K562 (cell line): ENCODE measurements at regions not wholly inside any gene's neighbourhood (a gene's known extent, or its start where the extent isn't known, plus 50 kb on each side); places are given as distances from the start of the nearest gene placed in this dataset.

ENCODE experiments used
- ATAC-seq: fragments of 200-7000 bp; cut with Tn5 transposase; 3 replicates; pipeline ENCODE4 v1.9.1; 2020; ENCODE audit warnings: moderate library complexity
- BruUV-seq: library from RNA; stranded (reverse); fragments of 400-500 nt; replicated peaks from 2 replicates; lab custom pipeline; 2021; lab: Mats Ljungman, UMichigan
- CTCF ChIA-PET: fragments of 300-600 bp; formaldehyde crosslinking; extraction: SDS; loops from one replicate; lab custom pipeline; 2021; ENCODE audit warnings: low intra/inter-chr PET ratio; lab: Yijun Ruan, JAX
- POLR2A ChIA-PET: fragments of 300-600, 350-650 bp; sonication (Branson Sonifier 250); formaldehyde crosslinking; extraction: SDS; loops from one replicate; lab custom pipeline; 2021; ENCODE audit warnings: antibody characterized with exemption, inconsistent platforms; lab: Yijun Ruan, JAX
- DNase-seq, 4 experiments: peaks; one replicate each; pipeline versions ENCODE4 v3.0.0 to v3.0.0-alpha.2; 2011 to 2018; ENCODE audit warnings: low spot score in 3 of 4, mixed read lengths in 3 of 4; ENCODE audit errors: extremely low read depth in 1 of 4
- FAIRE-seq: peaks from 2 replicates; lab custom pipeline; 2011; peaks lifted over from hg19 to GRCh38; lab: Jason Lieb, UNC
- H2AFZ ChIP-seq: 2 replicates; pipeline ENCODE4 v1.6.0; 2011; ENCODE audit warnings: low read depth, low read length, control low read depth, inconsistent platforms
- H3K27ac ChIP-seq: fragments of 200-600 bp; 3 replicates; pipeline ENCODE4 v1.8.0; 2011; ENCODE audit warnings: low read depth, mild to moderate bottlenecking, control low read depth, inconsistent platforms, low read length, moderate library complexity, mixed read lengths; ENCODE audit errors: extremely low read depth
- H3K27me3 ChIP-seq, 2 experiments: fragments of 300-600 bp in 1 of 2; 2 replicates in 1 of 2; 3 replicates in 1 of 2; pipeline versions ENCODE4 v1.6.0 to v1.8.0; 2011; ENCODE audit warnings: inconsistent platforms in 2 of 2, low read length in 2 of 2, mild to moderate bottlenecking in 1 of 2, mixed read lengths in 1 of 2, moderate library complexity in 1 of 2; ENCODE audit not compliant: control insufficient read depth in 2 of 2, insufficient read depth in 2 of 2
- H3K36me3 ChIP-seq: fragments of 300-600 bp; 3 replicates; pipeline ENCODE4 v1.8.0; 2011; ENCODE audit warnings: mild to moderate bottlenecking, low read length, inconsistent platforms; ENCODE audit not compliant: control insufficient read depth, insufficient read depth
- H3K4me1 ChIP-seq, 2 experiments: fragments of 200-600 bp in 1 of 2; replicated peaks in 1 of 2; 2 replicates in 1 of 2; 3 replicates in 1 of 2; pipeline versions ENCODE4 v1.5.1 to v1.8.0; 2011; ENCODE audit warnings: inconsistent platforms in 2 of 2, low read length in 2 of 2, mild to moderate bottlenecking in 1 of 2, mixed read lengths in 1 of 2, moderate library complexity in 1 of 2; ENCODE audit not compliant: control insufficient read depth in 2 of 2, insufficient read depth in 2 of 2
- H3K4me2 ChIP-seq: 2 replicates; pipeline ENCODE4 v1.6.1; 2011; ENCODE audit warnings: low read length, control low read depth, inconsistent platforms, mixed read lengths; ENCODE audit not compliant: insufficient read depth
- H3K4me3 ChIP-seq: fragments of 200-600 bp; sonication (generic), shearing (Covaris generic); 2 replicates; pipeline ENCODE4 v1.5.1; 2016; ENCODE audit warnings: control low read depth, inconsistent platforms
- H3K79me2 ChIP-seq: fragments of 200-600 bp; 3 replicates; pipeline ENCODE4 v1.8.0; 2011; ENCODE audit warnings: low read length, inconsistent platforms; ENCODE audit not compliant: control insufficient read depth, insufficient read depth
- H3K9ac ChIP-seq, 2 experiments: 2 replicates each; pipeline versions ENCODE4 v1.6.0 to v1.6.1; 2011; ENCODE audit warnings: low read depth in 2 of 2, low read length in 2 of 2, control low read depth in 1 of 2, inconsistent platforms in 1 of 2, mild to moderate bottlenecking in 1 of 2, mixed read lengths in 1 of 2; ENCODE audit not compliant: insufficient read depth in 1 of 2
- H3K9me1 ChIP-seq: one replicate; pipeline ENCODE4 v1.6.0; 2011; ENCODE audit warnings: inconsistent platforms, mild to moderate bottlenecking, low read length, moderate library complexity; ENCODE audit not compliant: control insufficient read depth, insufficient read depth
- H3K9me3 ChIP-seq: replicated peaks from 2 replicates; pipeline ENCODE4 v1.5.1; 2011; ENCODE audit warnings: low read depth, low read length, inconsistent platforms; ENCODE audit not compliant: control insufficient read depth, insufficient read depth
- H4K20me1 ChIP-seq: replicated peaks from 2 replicates; pipeline ENCODE4 v1.6.1; 2011; ENCODE audit warnings: low read length, inconsistent platforms, mixed read lengths; ENCODE audit not compliant: control insufficient read depth, insufficient read depth
- FOXK2 ChIP-seq, 2 experiments: fragments of 450-650 bp; IDR thresholded peaks in 1 of 2; conservative IDR thresholded peaks in 1 of 2; 2 replicates each; pipeline ENCODE4 v1.6.1; 2016; ENCODE audit warnings: low read depth in 2 of 2, mild to moderate bottlenecking in 1 of 2
- GTF2F1 ChIP-seq: IDR thresholded peaks from 2 replicates; pipeline ENCODE4 v1.6.1; 2011; ENCODE audit warnings: low read depth, low read length, improper control_type of control experiment
- KLF1 ChIP-seq: fragments of 450-650 bp; IDR thresholded peaks from 2 replicates; pipeline ENCODE4 v1.6.1; 2016; ENCODE audit warnings: missing genetic modification characterization, missing compliant biosample characterization
- KLF16 ChIP-seq: IDR thresholded peaks from 2 replicates; pipeline ENCODE4 v1.6.1; 2016; ENCODE audit warnings: antibody characterized with exemption
- L3MBTL2 ChIP-seq: fragments of 450-650 bp; IDR thresholded peaks from 2 replicates; pipeline ENCODE4 v1.6.1; 2016; ENCODE audit warnings: mild to moderate bottlenecking, moderate library complexity
- MEIS2 ChIP-seq: fragments of 450-650 bp; IDR thresholded peaks from 2 replicates; pipeline ENCODE4 v1.6.1; 2014; ENCODE audit warnings: mild to moderate bottlenecking; ENCODE audit not compliant: partially characterized antibody
- MTA3 ChIP-seq: fragments of 450-650 bp; formaldehyde crosslinking; IDR thresholded peaks from 2 replicates; pipeline ENCODE4 v1.6.1; 2017; ENCODE audit warnings: mild to moderate bottlenecking, borderline replicate concordance
- MTF1 ChIP-seq: fragments of 250-450 bp; sonication (Bioruptor Pico); IDR thresholded peaks from 2 replicates; pipeline ENCODE4 v1.9.0; 2021; ENCODE audit warnings: moderate library complexity, mild to moderate bottlenecking, inconsistent platforms, borderline replicate concordance
- PRMT5 ChIP-seq: sonication (generic); formaldehyde crosslinking; IDR thresholded peaks from 2 replicates; pipeline ENCODE4 v1.5.0; 2020; ENCODE audit warnings: missing genetic modification reagents
- PTBP1 ChIP-seq: fragments of 200-400 bp; formaldehyde crosslinking; IDR thresholded peaks from 2 replicates; pipeline ENCODE4 v1.6.1; 2017; ENCODE audit warnings: low read depth, low read length
- SRSF7 ChIP-seq: fragments of 200-400 bp; formaldehyde crosslinking; optimal IDR thresholded peaks from 2 replicates; pipeline ENCODE3; 2017; ENCODE audit warnings: mild to moderate bottlenecking, low read depth, low read length
- THRAP3 ChIP-seq: fragments of 450-650 bp; IDR thresholded peaks from 2 replicates; pipeline ENCODE4 v1.6.1; 2016; ENCODE audit warnings: mild to moderate bottlenecking, inconsistent platforms, borderline replicate concordance
- ZFX ChIP-seq: sonication (generic); formaldehyde crosslinking; IDR thresholded peaks from 2 replicates; pipeline ENCODE4 v1.8.0; 2022; ENCODE audit warnings: mild to moderate bottlenecking, missing genetic modification reagents, moderate library complexity
- ZNF12 ChIP-seq: sonication (generic); formaldehyde crosslinking; IDR thresholded peaks from 2 replicates; pipeline ENCODE4 v1.4.0; 2020; ENCODE audit warnings: mild to moderate bottlenecking, missing genetic modification reagents
- ZNF165 ChIP-seq: fragments of 250-450 bp; sonication (Bioruptor Pico); IDR thresholded peaks from 2 replicates; pipeline ENCODE4 v1.4.0; 2020; ENCODE audit warnings: borderline replicate concordance
- ZNF212 ChIP-seq: fragments of 450-650 bp; formaldehyde crosslinking; IDR thresholded peaks from 2 replicates; pipeline ENCODE4 v1.4.0; 2020; ENCODE audit warnings: mild to moderate bottlenecking
- ZNF23 ChIP-seq: fragments of 250-450 bp; sonication (Bioruptor Pico); IDR thresholded peaks from 2 replicates; pipeline ENCODE4 v1.4.0; 2020; ENCODE audit warnings: mild to moderate bottlenecking
- WGBS: fragments of 100-300 bp; shearing (Covaris generic); methylation state at CpG from one replicate; pipeline ENCODE4 v1.1.6; 2016; ENCODE audit warnings: low coverage, mixed read lengths; ENCODE audit not compliant: insufficient coverage; ENCODE audit errors: missing lambda C conversion rate; 5-methylcytosine and 5-hydroxymethylcytosine counted together
- in situ Hi-C: fragments of 300-500 bp; cut with MboI; formaldehyde crosslinking; loops from 4 replicates; pipeline ENCODE4 v1.15.0; 2018; ENCODE audit warnings: inconsistent platforms, mixed read lengths
- intact Hi-C: fragments of 100-400 bp; cut with micrococcal nuclease; formaldehyde crosslinking; loops from 2 replicates; pipeline ENCODE4 v1.14.2; 2022
- TF ChIP-seq, protein P1 (sequence below): sonication (generic); formaldehyde crosslinking; IDR thresholded peaks from 2 replicates; pipeline ENCODE4 v1.8.1; 2023; ENCODE audit warnings: mild to moderate bottlenecking, missing genetic modification reagents

DNA sequence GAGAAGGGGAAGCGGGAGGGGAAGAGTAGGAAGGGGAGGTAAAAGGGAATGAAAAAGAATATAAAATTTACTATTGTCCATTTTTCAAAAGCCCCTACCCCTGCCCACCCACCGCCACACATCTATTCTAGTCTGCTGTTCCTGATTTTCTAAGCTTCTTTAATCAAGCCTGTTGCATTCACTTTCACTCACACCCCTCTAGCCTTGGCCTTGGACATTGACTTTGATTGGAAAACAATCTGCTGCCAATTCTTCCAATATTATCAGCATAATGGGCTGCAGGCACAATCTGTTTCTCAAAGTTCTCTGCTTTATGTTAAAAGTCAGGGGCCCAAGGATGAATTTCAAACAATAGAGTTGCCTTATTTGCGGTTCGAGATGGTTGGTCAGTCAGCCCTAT, 281.2 kb downstream of the SETD4 start:
- intact Hi-C loops = no loop called here
- BruUV-seq = no TSS peak
- FAIRE-seq (no peak), ATAC-seq (no peak), DNase-seq (no peak)
- TF ChIP-seq THRAP3 (no peak), MTA3 (no peak), ZNF23 (CRISPR knock-in tag) (no peak), MTF1 (no peak), ZNF165 (CRISPR knock-in tag) (no peak), KLF1 (tag) (no peak), FOXK2 (conservative IDR thresholded peaks at IDR 0.05 in 1 of 2, IDR thresholded peaks at IDR 0.05 in 1 of 2; ENCODE audit: low read depth in 2 of 2) (no peak), KLF16 (no peak), ZNF12 (no peak), GTF2F1 (no peak), SRSF7 (no peak), PTBP1 (no peak), ZNF212 (CRISPR knock-in tag) (no peak), L3MBTL2 (no peak), PRMT5 (CRISPR knock-in tag) (no peak), ZFX (CRISPR knock-in tag) (no peak), MEIS2 (no peak)
- TF ChIP-seq, protein P1, sequence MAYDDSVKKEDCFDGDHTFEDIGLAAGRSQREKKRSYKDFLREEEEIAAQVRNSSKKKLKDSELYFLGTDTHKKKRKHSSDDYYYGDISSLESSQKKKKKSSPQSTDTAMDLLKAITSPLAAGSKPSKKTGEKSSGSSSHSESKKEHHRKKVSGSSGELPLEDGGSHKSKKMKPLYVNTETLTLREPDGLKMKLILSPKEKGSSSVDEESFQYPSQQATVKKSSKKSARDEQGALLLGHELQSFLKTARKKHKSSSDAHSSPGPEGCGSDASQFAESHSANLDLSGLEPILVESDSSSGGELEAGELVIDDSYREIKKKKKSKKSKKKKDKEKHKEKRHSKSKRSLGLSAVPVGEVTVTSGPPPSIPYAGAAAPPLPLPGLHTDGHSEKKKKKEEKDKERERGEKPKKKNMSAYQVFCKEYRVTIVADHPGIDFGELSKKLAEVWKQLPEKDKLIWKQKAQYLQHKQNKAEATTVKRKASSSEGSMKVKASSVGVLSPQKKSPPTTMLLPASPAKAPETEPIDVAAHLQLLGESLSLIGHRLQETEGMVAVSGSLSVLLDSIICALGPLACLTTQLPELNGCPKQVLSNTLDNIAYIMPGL (CRISPR knock-in tag) = no peak
- WGBS = 0% methylated on average over 4 of the region's 4 CpGs
- no peak overlapping the region for H3K9ac ChIP-seq
- POLR2A ChIA-PET = no interaction called here
- H3K4me2 ChIP-seq = no peak overlapping the region
- in situ Hi-C loops = no loop called here
- H4K20me1 ChIP-seq = no peaks in the 10 kb centered on the region
- no peaks in the 10 kb centered on the region for H3K4me1 ChIP-seq
- H3K9me1 ChIP-seq = no peaks in the 10 kb centered on the region
- H3K79me2 ChIP-seq = no peaks in the 10 kb centered on the region
- no peaks in the 10 kb centered on the region for H3K36me3 ChIP-seq
- no peaks in the 10 kb centered on the region for H3K9me3 ChIP-seq
- no peak overlapping the region for H2AFZ ChIP-seq
- CTCF ChIA-PET = no interaction called here
- no peak overlapping the region for H3K4me3 ChIP-seq
- peaks cover 0 to 3% of the 10 kb centered on the region in 2 experiments; a peak in 1 of 5 replicates for H3K27me3 ChIP-seq
- no peak overlapping the region for H3K27ac ChIP-seq
